ENCODE measurements at regions not wholly inside any gene's neighbourhood (a gene's known extent, or its start where the extent isn't known, plus 50 kb on each side); places are given as distances from the start of the nearest gene placed in this dataset.

- TF ChIP-seq ZNF274 (IDR thresholded peaks at IDR 0.05; ENCODE audit: low read depth, low read length) = no peak
- TF ChIP-seq YY1 (IDR thresholded peaks at IDR 0.05; ENCODE audit: insufficient read depth, insufficient read length) = no peak
- no peak for TF ChIP-seq SUZ12 (IDR thresholded peaks at IDR 0.05; ENCODE audit: extremely low read depth, insufficient read depth, insufficient read length)
These were observed 186.7 kb downstream of the INSIG2 start for GRCh38 chr2:118274841-118275510.

Measured in NT2/D1 (cell line).